ENCODE measurements at regions not wholly inside any gene's neighbourhood (a gene's known extent, or its start where the extent isn't known, plus 50 kb on each side); places are given as distances from the start of the nearest gene placed in this dataset.

- H3K4me3 ChIP-seq (replicated peaks; ENCODE audit: low read depth, low read length): peak overlapping the region; percentile 59
- DNase-seq (ENCODE audit: low read depth): no peak
- no peak for TF ChIP-seq CTCF (IDR thresholded peaks at IDR 0.05; ENCODE audit: low read length, missing control alignments)
Observed at GRCh38 chr1:201647722-201648065, 108.8 kb downstream of the NAV1 start.

- peak overlapping the region; percentile 59 for H3K4me3 ChIP-seq (replicated peaks; ENCODE audit: low read depth, low read length)
- DNase-seq (ENCODE audit: low read depth): peak; percentile 57
- TF ChIP-seq CTCF (IDR thresholded peaks at IDR 0.05; ENCODE audit: low read length, missing control alignments): no peak
Observed at GRCh38 chr1:201648066-201648906, 109.4 kb downstream of the NAV1 start.

- no peak for DNase-seq (ENCODE audit: low read depth)
- H3K4me3 ChIP-seq (replicated peaks; ENCODE audit: low read depth, low read length): peak overlapping the region; percentile 59
- no peak for TF ChIP-seq CTCF (IDR thresholded peaks at IDR 0.05; ENCODE audit: low read length, missing control alignments)
Observed at GRCh38 chr1:201648907-201649721, 110.2 kb downstream of the NAV1 start.

GRCh38 chr1:201649761-201650622 lies 111.1 kb downstream of the NAV1 start:
- peak; percentile 77 for DNase-seq (ENCODE audit: low read depth)
- peak overlapping the region; percentile 59 for H3K4me3 ChIP-seq (replicated peaks; ENCODE audit: low read depth, low read length)
- no peak for TF ChIP-seq CTCF (IDR thresholded peaks at IDR 0.05; ENCODE audit: low read length, missing control alignments)

- DNase-seq (ENCODE audit: low read depth): no peak
- peak overlapping the region; percentile 59 for H3K4me3 ChIP-seq (replicated peaks; ENCODE audit: low read depth, low read length)
- TF ChIP-seq CTCF (IDR thresholded peaks at IDR 0.05; ENCODE audit: low read length, missing control alignments): no peak
Observed at GRCh38 chr1:201650623-201650933, 111.7 kb downstream of the NAV1 start.

- TF ChIP-seq CTCF (IDR thresholded peaks at IDR 0.05; ENCODE audit: low read length, missing control alignments): no peak
- no peak overlapping the region for H3K4me3 ChIP-seq (replicated peaks; ENCODE audit: low read depth, low read length)
- no peak for DNase-seq (ENCODE audit: low read depth)
Observed at GRCh38 chr1:201652181-201652580, 113.3 kb downstream of the NAV1 start.
